ENCODE measurements at regions not wholly inside any gene's neighbourhood (a gene's known extent, or its start where the extent isn't known, plus 50 kb on each side); places are given as distances from the start of the nearest gene placed in this dataset.

DNA sequence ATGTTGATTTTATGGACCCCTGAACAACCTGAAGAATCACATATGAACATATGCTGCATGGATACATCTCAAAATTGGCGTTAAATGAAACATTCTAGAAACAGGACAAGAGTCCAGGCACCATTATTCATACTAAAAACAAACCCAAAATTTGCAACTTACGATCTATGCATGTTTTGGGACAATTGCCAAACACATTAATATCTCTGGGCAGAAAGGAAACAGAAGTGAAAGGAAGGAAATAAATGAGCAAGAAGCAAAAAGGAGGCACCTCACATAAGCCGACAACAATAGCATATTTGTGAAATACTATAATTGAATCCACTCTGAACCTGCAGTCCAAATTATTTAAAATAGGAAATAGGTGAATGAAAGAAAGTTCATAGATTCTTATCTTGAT lies 1505.3 kb downstream of the AACS start:
- TF ChIP-seq, protein P1, sequence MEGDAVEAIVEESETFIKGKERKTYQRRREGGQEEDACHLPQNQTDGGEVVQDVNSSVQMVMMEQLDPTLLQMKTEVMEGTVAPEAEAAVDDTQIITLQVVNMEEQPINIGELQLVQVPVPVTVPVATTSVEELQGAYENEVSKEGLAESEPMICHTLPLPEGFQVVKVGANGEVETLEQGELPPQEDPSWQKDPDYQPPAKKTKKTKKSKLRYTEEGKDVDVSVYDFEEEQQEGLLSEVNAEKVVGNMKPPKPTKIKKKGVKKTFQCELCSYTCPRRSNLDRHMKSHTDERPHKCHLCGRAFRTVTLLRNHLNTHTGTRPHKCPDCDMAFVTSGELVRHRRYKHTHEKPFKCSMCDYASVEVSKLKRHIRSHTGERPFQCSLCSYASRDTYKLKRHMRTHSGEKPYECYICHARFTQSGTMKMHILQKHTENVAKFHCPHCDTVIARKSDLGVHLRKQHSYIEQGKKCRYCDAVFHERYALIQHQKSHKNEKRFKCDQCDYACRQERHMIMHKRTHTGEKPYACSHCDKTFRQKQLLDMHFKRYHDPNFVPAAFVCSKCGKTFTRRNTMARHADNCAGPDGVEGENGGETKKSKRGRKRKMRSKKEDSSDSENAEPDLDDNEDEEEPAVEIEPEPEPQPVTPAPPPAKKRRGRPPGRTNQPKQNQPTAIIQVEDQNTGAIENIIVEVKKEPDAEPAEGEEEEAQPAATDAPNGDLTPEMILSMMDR (IDR thresholded peaks at IDR 0.05) = no peak
- no peak for TF ChIP-seq POLR2A (IDR thresholded peaks at IDR 0.05)
